Ureter (tissue), 1 donor: ENCODE measurements at regions not wholly inside any gene's neighbourhood (a gene's known extent, or its start where the extent isn't known, plus 50 kb on each side); places are given as distances from the start of the nearest gene placed in this dataset.

Experiments used
- DNase-seq: peaks from one replicate; pipeline ENCODE4 v3.0.0-alpha.2; 2020; ENCODE audit warnings: low spot score
- donor health status: DM: yes; HTN: yes; CAD: no.

DNA sequence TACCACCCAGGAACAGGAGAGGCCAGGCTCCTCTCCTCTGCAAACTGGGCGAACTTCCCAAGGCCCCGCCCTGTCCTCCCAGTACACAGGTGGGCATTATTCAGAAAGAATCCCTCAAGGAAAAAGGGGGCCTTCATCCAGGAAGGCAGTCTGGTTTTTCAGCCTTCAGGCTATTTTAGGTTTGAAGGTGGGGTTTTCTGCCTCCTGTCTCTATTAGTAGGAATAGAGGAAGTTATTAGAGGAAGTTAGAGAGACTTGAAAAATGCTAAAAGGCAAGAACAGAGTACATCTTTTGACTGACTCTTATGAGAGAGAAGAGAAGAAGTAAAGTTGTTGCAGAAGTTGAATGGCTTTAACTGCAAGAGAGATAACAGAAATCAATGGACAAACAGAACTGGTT lies 250.9 kb upstream of the SORCS1 start:
- DNase-seq = no peak

DNA sequence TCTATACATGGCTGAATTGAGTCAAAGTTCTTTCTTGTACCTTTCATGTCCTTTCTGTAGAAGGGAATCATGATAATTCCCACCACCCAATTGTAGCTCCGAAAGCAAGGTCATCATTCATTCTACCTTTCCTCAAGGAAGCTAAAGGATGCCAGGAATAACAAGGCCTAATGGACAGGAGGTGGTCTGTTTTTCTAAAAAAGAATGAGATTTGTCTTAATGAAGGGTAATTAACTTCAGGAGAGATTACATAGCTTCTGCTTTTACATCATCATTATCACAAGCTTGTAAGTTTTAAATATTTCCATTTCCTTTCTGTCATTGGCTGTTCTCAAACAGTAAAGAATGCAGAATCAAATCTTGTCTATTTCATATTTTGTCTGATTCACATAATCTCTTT lies 249.5 kb upstream of the SORCS1 start:
- DNase-seq = no peak

DNA sequence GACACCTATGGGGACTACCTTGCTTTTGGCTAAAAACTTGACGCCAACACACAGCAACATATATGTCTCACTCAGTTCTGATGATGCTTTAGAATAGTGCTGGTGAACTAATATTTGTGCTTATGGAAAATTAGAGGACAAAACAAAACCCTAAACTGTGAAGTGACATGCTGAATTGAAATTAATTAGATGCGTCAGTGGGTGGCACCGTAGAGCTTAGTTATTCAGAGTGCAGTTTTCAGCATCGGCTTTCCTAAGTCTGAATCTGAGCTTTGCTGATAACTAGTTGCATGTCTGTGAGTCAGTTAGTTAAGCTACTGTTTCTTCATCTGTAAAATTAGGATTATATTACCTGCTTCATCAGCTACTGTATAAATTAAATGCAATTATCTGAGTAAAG lies 245.0 kb upstream of the SORCS1 start:
- DNase-seq = no peak

DNA sequence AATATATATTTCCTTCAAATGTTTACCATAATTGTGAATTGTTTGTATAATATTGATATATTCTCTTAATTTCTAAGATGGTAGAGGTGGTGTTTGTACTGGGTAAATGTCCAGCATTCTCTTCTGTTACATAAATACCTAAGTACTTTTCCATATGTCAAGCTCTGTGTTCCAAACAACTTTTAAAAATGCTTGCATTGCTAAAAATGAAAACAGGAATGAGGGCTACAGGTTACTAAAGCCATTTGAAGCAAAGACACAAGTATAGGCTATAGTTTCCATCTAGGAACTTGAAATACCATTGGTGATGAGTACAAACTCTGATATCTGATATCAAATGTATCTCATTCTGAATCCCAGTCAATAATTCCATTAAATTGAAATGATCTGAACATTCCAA lies 233.6 kb upstream of the SORCS1 start:
- no peak for DNase-seq

DNA sequence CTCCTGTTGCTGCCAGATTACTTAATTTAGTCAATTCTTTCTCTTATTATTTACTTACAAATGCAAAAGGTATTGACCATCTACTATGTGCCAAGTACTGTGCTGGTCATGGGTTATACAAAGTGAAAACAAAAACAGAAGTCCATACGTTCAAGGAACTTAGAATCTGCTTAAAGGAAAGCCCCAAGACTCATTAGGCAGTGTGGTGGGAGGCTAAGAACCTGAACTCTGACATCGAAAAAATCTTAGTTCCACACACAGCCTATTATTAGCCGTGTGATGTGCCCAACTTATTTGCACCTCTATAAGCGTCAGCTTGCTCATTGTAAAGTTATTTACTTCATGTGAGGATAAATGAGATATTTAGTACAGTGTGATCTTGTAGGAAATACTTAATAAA lies 227.4 kb upstream of the SORCS1 start:
- no peak for DNase-seq

DNA sequence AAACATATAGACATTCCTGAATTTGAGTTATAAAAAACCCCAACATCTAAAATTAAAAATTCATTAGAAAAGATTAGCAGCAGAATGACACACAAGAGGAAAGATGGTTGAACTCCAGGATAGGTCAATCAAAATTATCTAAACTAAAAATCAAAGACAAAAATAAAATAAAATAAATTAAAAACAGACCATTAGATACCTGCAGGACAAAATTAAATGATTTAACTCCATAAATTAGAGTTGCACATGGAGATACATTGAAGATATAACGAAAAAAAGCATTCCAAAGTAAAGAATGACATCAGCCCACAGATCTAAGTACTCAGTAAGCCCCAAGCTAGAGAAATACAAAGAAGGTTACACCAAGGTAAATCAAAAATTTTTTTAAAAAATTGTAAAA lies 226.1 kb upstream of the SORCS1 start:
- DNase-seq = no peak

DNA sequence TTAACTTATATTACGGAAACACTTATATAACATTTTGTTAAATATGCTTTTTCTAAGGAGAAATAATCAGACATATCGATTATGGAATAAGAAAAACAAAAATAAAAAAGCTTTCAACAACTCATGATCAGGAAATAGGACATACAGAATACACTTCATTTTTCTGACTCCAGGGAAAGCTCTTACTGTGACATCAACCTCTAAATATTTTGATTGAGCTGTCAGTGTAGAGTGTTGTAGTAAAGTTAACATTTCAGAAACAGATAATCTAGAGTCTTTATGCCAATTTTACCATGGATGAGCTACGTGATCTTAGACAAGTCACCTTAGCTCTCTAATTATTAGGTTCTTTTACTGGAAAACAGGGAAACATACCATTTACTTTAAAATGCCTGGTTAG lies 218.9 kb upstream of the SORCS1 start:
- DNase-seq = no peak

DNA sequence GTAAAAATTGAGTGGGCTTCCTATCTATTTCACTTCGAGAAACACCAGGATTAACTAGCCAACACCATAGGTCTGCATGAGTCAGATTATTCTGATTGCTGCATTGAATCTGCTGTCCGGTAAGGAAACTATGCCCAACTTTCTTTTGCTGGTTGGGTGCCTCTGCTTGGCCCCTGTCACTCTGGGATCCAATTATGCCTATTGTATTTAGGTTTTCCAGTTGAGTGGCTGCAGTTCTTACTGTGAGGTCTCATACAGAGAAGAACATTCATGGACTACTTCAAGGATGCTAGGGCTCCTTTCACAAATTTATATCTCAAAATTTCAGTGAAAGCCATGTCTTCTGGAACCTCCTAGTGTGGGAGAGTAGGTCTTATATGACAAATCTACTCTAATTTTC lies 215.1 kb upstream of the SORCS1 start:
- no peak for DNase-seq

DNA sequence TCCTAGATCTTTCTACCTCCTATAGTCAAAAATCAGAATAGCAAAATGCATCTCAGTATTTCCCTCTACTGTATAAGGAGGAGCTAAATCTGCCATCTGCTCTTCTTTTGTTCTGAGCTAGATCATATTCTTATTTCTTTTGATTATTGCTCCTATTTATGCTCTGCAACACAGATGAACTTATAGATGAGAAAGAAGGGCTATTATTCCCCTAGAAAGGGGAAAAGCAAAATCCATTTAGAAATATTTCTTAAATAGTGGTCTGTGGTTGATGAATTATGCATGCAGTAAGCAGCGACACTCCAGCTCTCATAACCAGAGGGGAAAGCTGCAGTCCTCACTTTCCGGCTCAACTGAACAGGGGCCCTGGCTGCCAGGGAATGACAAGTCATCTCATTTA lies 207.3 kb upstream of the SORCS1 start:
- no peak for DNase-seq

DNA sequence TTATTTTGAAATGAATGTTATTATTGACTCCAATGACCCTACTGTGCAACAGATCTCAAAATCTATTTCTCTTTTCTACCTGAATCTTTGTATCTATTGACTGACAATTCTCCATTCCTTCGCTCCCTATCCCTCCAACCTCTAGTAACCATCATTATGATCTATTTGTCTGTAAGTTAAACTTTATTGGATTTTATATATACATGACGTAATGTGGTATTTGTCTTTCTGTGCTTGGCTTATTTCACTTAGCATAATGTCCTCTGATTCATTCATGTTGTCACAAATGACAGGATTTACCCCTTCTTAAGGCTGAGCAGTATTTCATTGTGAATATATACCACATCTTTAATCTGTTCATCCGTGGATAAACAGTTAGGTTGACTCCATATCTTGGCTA lies 200.4 kb upstream of the SORCS1 start:
- no peak for DNase-seq

DNA sequence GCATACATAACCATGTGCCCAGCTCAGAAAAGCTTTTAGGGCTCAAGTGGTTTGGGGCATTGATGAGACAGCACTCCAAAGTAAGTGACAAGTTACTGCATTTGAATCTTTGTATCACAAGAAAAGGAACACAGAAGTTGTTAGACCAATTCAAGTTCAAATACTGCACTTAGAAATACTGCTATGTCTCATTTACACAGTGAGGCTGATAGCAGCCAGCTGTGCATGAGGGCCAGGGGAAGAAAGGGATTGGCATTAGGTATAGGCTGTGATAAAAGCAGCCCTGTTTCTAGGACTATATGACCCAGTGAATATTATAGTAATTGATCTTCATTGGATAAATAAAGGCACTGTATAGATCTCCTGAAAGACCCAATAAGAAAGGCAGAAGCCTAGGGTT lies 197.8 kb upstream of the SORCS1 start:
- no peak for DNase-seq

DNA sequence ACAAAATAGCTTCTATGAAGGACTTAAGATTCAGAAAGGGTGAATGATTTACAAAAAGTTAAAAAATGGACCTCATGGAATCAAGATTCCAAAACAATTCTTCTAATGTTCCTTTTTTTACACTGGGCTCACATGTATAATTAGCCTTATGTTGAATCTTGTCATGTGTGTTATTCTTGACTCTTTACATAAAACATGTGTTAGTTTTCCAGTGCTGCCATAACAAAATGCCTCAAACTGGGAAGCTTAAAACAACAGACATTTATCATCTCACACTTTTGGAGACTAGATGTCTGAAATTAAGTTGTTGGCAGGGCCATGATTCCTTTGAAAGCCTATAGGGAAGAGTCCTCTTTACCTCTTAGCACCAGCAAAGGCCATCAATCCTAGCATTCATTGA lies 192.5 kb upstream of the SORCS1 start:
- DNase-seq = no peak

DNA sequence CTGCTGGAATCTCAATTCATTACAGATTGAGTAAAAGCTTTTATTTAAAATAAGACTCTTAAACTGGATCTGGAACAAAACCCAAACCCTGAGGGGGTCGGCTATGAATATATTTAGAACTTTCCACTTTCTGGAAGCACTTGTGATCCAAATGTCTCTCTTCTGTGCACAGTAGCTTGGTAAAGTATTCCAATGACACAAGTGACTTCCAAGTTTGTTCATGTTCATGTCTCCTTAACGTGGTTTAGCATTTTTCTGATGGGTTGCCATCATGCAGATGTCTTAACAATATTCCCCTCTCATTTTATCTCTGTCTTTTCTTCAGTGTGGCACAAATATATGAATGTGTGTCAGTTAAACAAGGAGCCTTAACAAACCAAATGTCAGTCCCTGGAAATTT lies 191.9 kb upstream of the SORCS1 start:
- no peak for DNase-seq

DNA sequence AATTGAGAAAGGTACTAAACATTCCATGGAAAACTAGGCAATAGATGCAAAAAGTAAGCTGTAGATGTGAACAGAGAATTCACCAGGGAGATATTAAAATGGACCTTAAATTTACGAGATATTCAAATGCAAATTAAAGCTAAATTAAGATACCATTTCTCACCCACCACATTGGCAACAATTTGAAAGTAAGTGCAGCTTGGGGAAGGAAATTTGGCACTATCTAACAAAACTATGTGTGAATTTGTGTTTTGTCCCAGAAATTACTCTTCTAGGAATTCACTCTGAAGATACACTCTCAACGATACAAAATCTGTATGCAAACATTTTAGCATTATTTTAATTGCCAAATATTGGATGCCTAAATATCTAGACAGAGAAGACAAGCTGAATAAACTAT lies 178.2 kb upstream of the SORCS1 start:
- no peak for DNase-seq

DNA sequence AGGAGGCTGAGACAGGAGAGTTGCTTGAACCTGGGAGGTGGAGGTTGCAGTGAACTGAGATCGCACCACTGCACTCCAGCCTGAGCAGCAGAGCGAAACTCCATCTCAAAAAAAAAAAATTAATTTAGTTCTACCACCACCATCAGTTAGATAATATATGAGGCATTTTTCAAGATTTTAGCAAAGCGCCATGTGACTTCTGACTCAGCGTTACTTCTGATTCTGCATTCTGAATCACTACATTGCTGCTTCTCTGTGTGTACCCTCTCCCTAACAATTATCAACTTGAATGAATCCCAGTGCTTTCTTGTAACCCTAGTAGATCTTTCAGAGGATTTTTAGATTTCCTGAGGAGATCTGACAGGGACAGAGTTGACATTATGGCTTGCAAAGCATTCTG lies 176.8 kb upstream of the SORCS1 start:
- no peak for DNase-seq

DNA sequence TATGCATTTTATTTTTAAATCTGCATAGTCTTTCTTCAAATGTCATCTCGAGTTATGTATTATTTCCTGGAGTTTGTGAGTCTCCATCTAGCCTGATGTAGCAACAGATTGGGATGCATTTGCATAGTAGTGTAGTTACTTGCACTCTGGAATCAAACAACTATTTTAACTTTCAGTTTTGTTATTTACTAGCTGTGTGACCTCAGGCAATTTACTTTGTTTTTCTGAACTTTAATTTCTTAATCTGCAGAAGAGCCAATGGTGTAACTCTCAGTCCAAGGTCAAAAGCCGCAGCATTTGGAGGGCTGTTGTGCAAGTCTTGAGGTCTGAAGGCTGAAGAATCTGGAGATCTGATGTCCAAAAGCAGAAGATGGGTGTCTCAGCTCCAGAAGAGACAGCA lies 175.8 kb upstream of the SORCS1 start:
- no peak for DNase-seq

DNA sequence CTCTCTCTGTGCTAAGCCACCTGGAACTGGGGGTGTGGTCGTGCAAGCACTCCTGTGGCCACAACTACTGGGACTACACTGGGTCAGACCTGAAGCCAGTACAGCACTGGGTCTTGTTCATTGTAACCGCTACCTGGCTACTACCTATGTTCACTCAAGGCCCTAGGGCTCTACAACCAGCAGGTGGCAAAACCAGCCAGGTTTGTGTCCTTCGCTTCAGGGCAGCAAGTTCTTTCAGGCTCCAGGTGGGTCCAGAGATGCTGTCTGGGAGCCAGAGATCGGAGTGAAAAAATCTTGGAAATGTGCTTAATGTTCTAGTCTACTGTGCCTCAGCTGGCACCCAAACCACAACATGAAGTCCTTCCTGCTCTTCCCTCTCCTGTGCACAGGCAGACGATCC lies 171.6 kb upstream of the SORCS1 start:
- DNase-seq = no peak

DNA sequence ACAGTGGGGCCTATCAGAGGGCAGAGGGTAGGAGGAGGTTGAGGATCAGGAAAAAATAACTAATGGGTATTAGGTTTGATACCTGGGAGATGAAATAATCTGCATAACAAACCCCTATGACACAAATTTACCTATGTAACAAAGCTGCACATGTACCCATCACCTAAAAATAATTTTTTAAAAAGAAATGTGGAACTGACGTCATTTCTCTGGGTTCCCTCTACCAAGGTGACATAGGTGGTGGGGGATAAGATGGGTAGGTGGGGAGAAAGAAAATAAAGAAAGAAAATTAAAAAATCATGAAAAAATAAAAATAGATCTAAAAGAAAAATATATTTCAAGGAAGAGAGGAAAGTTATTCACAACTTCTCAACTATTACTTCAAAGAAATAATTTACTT lies 153.1 kb upstream of the SORCS1 start:
- DNase-seq = no peak

DNA sequence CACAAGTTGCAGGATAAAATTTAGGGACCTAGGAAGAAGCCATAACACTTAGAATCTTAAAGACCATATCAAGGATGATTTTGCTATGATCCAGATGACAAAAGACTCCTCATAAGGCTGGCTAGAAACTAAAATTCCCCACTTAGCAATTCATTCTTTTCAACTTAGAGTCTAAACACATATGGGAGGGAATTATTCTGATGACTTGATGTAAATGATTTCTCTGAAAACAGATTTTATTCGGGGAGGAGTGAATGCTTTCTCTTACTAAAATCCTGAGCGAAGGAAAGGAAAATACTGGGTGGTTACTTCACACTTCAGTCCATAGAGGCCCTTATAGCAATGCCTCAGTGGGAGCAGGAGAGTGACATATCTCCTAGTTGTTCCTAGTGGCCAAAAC lies 138.7 kb upstream of the SORCS1 start:
- DNase-seq = no peak

DNA sequence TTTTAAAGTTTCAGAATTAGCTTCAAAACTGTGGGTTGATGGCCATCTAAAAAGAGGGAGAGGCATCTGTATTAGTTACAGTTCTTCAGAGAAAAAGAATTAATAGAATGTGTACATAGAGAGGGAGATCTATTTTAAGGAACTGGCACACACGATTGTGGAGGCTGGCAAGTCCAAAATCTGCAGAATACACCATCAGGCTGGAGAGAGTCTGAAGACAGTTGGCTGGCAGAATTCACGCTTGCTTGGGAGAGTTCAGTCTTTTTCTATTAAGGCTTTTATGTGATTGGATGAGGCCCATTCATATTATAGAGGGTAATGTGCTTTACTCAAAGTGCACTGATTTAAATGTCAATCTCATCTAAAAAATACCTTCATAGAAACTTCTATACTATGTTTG lies 135.1 kb upstream of the SORCS1 start:
- no peak for DNase-seq

DNA sequence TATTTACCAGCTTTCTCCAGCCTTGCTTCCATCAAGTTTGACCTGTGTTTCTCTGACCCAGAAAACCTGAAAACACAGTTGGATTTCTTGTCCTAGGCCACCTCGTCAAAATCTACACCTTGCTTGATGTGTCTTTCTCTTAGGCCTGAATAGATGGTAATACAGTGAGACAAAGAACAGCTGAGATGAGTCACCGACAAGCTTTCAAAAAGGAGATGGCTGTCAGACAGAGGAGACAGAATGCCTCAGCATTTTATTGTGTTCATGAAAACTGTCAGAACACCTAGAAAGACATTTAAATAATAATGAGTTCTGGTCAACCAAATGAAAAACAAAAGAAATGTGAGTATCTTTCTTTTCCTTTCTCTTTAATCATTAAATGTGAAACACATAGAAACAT lies 119.7 kb upstream of the SORCS1 start:
- no peak for DNase-seq

DNA sequence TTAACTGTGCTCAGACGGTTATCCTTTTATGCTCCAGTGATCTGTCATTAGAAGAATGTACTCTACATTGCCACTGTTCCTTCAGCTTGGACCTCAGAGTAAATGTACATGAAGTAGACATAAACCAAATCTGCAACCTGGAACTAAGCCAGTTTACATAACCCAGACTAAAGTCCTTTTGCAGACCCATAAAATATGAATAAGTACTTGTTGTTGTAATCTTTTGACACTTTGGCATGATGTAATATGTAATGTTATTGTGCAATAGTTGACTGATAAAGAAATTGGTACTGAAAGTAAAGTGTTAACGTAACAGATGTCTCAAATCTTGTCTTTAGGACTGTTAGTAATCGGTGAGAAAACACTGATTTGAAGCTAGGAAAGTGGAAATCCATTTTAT lies 115.8 kb upstream of the SORCS1 start:
- no peak for DNase-seq

DNA sequence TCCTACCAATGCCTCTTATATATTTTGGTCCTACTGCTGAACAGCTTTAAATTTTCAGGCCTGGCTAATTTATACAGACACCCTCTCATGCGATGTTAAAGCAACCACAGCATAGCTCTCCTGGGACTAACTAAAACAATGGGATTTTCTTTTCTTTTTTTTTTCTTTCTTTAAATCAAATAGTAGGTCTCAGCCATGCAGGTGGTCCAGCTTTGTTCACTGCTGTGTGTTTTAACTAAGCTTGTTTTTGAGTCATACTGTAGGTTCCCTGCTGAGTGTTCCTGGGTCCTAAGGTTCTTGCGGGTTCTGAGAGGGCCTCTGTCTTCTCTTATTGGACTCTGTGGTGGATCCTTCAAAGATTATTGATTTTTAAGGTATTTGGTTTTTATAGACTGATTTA lies 113.1 kb upstream of the SORCS1 start:
- DNase-seq = no peak

DNA sequence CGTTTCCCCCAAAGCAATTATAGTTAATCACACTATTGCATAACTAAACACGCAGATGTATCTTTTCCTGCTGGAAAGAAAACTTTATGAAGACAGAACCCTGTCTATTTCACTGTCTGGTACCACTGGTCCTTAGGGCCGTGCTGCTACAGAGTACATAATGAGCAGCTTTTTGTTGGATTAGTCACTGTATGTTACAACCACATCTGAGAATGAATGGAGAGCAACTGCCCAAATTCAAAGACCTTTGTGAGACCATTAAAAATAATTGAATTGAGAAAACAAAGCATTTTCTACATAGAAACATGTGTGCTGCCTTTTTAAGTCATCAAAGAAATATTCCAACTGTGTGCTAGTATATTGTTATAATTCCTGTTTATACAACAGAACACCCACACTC lies 111.3 kb upstream of the SORCS1 start:
- DNase-seq = no peak

DNA sequence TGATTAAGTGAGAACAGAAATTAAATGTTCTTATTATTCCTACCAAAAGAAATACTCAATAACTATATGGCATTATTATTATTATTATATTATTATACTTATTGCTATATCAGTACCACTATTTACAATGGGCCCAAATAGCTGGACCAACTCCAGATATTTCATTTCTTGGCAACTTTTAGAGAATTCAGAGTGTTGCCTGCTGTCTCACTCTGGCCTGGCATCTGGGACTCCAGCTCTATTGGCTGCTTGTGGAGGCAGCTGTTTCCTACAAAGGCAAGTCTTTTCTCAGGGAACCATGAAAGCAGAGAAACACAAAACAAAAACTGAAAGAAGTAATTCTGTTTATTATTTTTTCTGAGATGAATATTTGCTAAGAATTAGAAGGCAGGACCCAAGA lies 105.1 kb upstream of the SORCS1 start:
- no peak for DNase-seq
